GM12878 (cell line): ENCODE measurements at regions not wholly inside any gene's neighbourhood (a gene's known extent, or its start where the extent isn't known, plus 50 kb on each side); places are given as distances from the start of the nearest gene placed in this dataset.

ENCODE experiments used
- ATAC-seq: fragments of 200-7000 bp; cut with Tn5 transposase; 3 replicates; pipeline ENCODE4 v1.9.1; 2020; ENCODE audit warnings: mild to moderate bottlenecking, moderate library complexity
- BruUV-seq: library from RNA; stranded (reverse); fragments of 400-500 nt; replicated peaks from 2 replicates; lab custom pipeline; 2021; lab: Mats Ljungman, UMichigan
- CTCF ChIA-PET: fragments of 300-600 bp; sonication (Branson Sonifier 250); formaldehyde crosslinking; extraction: SDS; loops from one replicate; lab custom pipeline; 2021; ENCODE audit warnings: inconsistent platforms; lab: Yijun Ruan, JAX
- POLR2A ChIA-PET: fragments of 350-600 bp; formaldehyde crosslinking; extraction: SDS; loops from one replicate; lab custom pipeline; 2021; ENCODE audit warnings: inconsistent platforms; lab: Charles Lee
- RAD21 ChIA-PET: fragments of 300-600 bp; sonication (Branson Sonifier 250); formaldehyde crosslinking; loops from one replicate; lab custom pipeline; 2023; ENCODE audit warnings: antibody characterized with exemption; ENCODE audit not compliant: unreplicated experiment; lab: Charles Lee
- SMC1A ChIA-PET: fragments of 300-600 bp; sonication (Branson Sonifier 250); formaldehyde crosslinking; loops from one replicate; lab custom pipeline; 2023; ENCODE audit not compliant: unreplicated experiment, uncharacterized antibody; lab: Charles Lee
- DNase-seq: peaks from one replicate; pipeline ENCODE4 v3.0.0-alpha.2; 2011; ENCODE audit warnings: low read depth, low spot score
- FAIRE-seq: peaks from 3 replicates; lab custom pipeline; 2011; peaks lifted over from hg19 to GRCh38; lab: Jason Lieb, UNC
- H2AFZ ChIP-seq: 2 replicates; pipeline ENCODE4 v1.6.0; 2011; ENCODE audit warnings: low read depth, low read length, control low read depth; ENCODE audit not compliant: control insufficient read depth
- H3K27ac ChIP-seq: 2 replicates; pipeline ENCODE4 v1.5.1; 2011; ENCODE audit warnings: control low read depth; ENCODE audit not compliant: control insufficient read depth, insufficient read depth
- H3K27me3 ChIP-seq, 2 experiments: replicated peaks in 1 of 2; 2 replicates each; pipeline versions ENCODE4 v1.6.0 to v1.6.1; 2011; ENCODE audit warnings: low read length in 1 of 2; ENCODE audit not compliant: control insufficient read depth in 2 of 2, insufficient read depth in 2 of 2
- H3K36me3 ChIP-seq, 2 experiments: 2 replicates each; pipeline ENCODE4 v1.5.1; 2011; ENCODE audit warnings: low read length in 1 of 2; ENCODE audit not compliant: control insufficient read depth in 2 of 2, insufficient read depth in 2 of 2
- H3K4me1 ChIP-seq: 2 replicates; pipeline ENCODE4 v1.6.1; 2011; ENCODE audit warnings: mild to moderate bottlenecking, low read length, moderate library complexity, mixed read lengths; ENCODE audit not compliant: control insufficient read depth, insufficient read depth
- H3K4me2 ChIP-seq: 2 replicates; pipeline ENCODE4 v1.6.0; 2011; ENCODE audit warnings: control low read depth; ENCODE audit not compliant: control insufficient read depth, insufficient read depth
- H3K4me3 ChIP-seq: fragments of 200-600 bp; sonication (generic); 2 replicates; pipeline ENCODE4 v1.5.1; 2016
- H3K79me2 ChIP-seq: 2 replicates; pipeline ENCODE4 v1.6.0; 2011; ENCODE audit warnings: low read length; ENCODE audit not compliant: control insufficient read depth, insufficient read depth
- H3K9ac ChIP-seq: 2 replicates; pipeline ENCODE4 v1.8.0; 2011; ENCODE audit warnings: low read length, control low read depth, mixed read lengths; ENCODE audit not compliant: control insufficient read depth, insufficient read depth
- H3K9me3 ChIP-seq: replicated peaks from 3 replicates; pipeline ENCODE4 v1.5.1; 2011; ENCODE audit warnings: mild to moderate bottlenecking, low read length; ENCODE audit not compliant: control insufficient read depth, insufficient read depth
- H4K20me1 ChIP-seq: 2 replicates; pipeline ENCODE4 v1.6.0; 2011; ENCODE audit not compliant: control insufficient read depth, insufficient read depth
- ATF3 ChIP-seq: IDR thresholded peaks from 2 replicates; pipeline ENCODE4 v1.6.1; 2011; ENCODE audit warnings: low read depth, mild to moderate bottlenecking, low read length, moderate library complexity, borderline replicate concordance; ENCODE audit errors: extremely low read depth
- CBX3 ChIP-seq: fragments of 200-600 bp; sonication (generic); IDR thresholded peaks from 2 replicates; pipeline ENCODE4 v1.6.1; 2016; ENCODE audit warnings: low read depth, borderline replicate concordance
- CBX5 ChIP-seq: sonication (generic); IDR thresholded peaks from 2 replicates; pipeline ENCODE4 v1.6.1; 2016; ENCODE audit warnings: low read depth, moderate library complexity, mild to moderate bottlenecking, inconsistent platforms
- CEBPZ ChIP-seq: fragments of 150-350 bp; IDR thresholded peaks from 2 replicates; pipeline ENCODE4 v1.6.1; 2016; ENCODE audit warnings: low read depth, low read length
- CREB1 ChIP-seq: IDR thresholded peaks from 2 replicates; pipeline ENCODE4 v1.6.1; 2012; ENCODE audit warnings: low read depth, mild to moderate bottlenecking, inconsistent platforms
- ESRRA ChIP-seq: IDR thresholded peaks from 2 replicates; pipeline ENCODE4 v1.6.1; 2012; ENCODE audit warnings: mild to moderate bottlenecking, low read length, improper control_type of control experiment
- MAX ChIP-seq: IDR thresholded peaks from 2 replicates; pipeline ENCODE4 v1.6.1; 2012; ENCODE audit warnings: low read depth, low read length, improper control_type of control experiment
- NBN ChIP-seq: fragments of 450-650 bp; IDR thresholded peaks from 2 replicates; pipeline ENCODE4 v1.6.1; 2016
- NFYB ChIP-seq: IDR thresholded peaks from 2 replicates; pipeline ENCODE4 v1.6.1; 2011; ENCODE audit warnings: low read depth, mild to moderate bottlenecking, low read length, improper control_type of control experiment, moderate library complexity; ENCODE audit not compliant: insufficient read depth
- RCOR1 ChIP-seq: conservative IDR thresholded peaks from 2 replicates; pipeline ENCODE4 v1.6.1; 2012; ENCODE audit warnings: low read depth, low read length, improper control_type of control experiment
- RELA ChIP-seq: fragments of 450-650 bp; IDR thresholded peaks from 2 replicates; pipeline ENCODE4 v1.8.0; 2014; ENCODE audit warnings: borderline replicate concordance; ENCODE audit not compliant: partially characterized antibody
- REST ChIP-seq: IDR thresholded peaks from 2 replicates; pipeline ENCODE4 v1.6.1; 2012; ENCODE audit warnings: mild to moderate bottlenecking, low read depth, low read length
- TCF3 ChIP-seq: IDR thresholded peaks from 2 replicates; pipeline ENCODE4 v1.6.1; 2012; ENCODE audit warnings: low read depth, mild to moderate bottlenecking, low read length, borderline replicate concordance; ENCODE audit not compliant: insufficient read depth
- YY1 ChIP-seq: IDR thresholded peaks from 2 replicates; pipeline ENCODE4 v1.6.1; 2011; ENCODE audit warnings: low read depth, mild to moderate bottlenecking, low read length
- ZBTB11 ChIP-seq: fragments of 450-650 bp; formaldehyde crosslinking; IDR thresholded peaks from 2 replicates; pipeline ENCODE4 v1.5.0; 2022; ENCODE audit warnings: mild to moderate bottlenecking, missing genetic modification characterization
- WGBS: methylation state at CpG from one replicate; pipeline ENCODE4 v1.1.6; 2016; ENCODE audit warnings: low lambda C conversion rate; ENCODE audit not compliant: insufficient replicate concordance, insufficient coverage; ENCODE audit errors: missing lambda C conversion rate; 5-methylcytosine and 5-hydroxymethylcytosine counted together
- in situ Hi-C: fragments of 300-500 bp; cut with MboI; formaldehyde crosslinking; loops from 9 replicates; pipeline ENCODE4 v1.14.3; 2018; ENCODE audit warnings: mixed read lengths
- intact Hi-C: fragments of 100-400 bp; cut with micrococcal nuclease; formaldehyde crosslinking; loops from one replicate; pipeline ENCODE4 v1.14.2; 2022; ENCODE audit not compliant: unreplicated experiment

- DNase-seq = no peak
- H3K9ac ChIP-seq = no peak overlapping the region
- ChIA-PET RAD21 (no interaction called here), POLR2A (no interaction called here), CTCF (no interaction called here), SMC1A (no interaction called here)
- H3K9me3 ChIP-seq = no peaks in the 10 kb centered on the region
- no peak overlapping the region for H3K4me3 ChIP-seq
- H4K20me1 ChIP-seq = no peaks in the 10 kb centered on the region
- no TSS peak for BruUV-seq
- WGBS = 75% methylated on average over 9 of the region's 9 CpGs
- no peaks in the 10 kb centered on the region for H3K79me2 ChIP-seq
- H3K27me3 ChIP-seq = no peaks in the 10 kb centered on the region; a peak in 1 of 4 replicates
- H3K27ac ChIP-seq = no peak overlapping the region
- H3K4me2 ChIP-seq = no peak overlapping the region
- no peak for ATAC-seq
- no peak for FAIRE-seq
- intact Hi-C loops = no loop called here
- no peaks in the 10 kb centered on the region for H3K4me1 ChIP-seq
- no peaks in the 10 kb centered on the region for H3K36me3 ChIP-seq
- no peak overlapping the region for H2AFZ ChIP-seq
- in situ Hi-C loops = no loop called here
- TF ChIP-seq TCF3 (no peak), CBX3 (no peak), REST (no peak), MAX (no peak), RCOR1 (no peak), YY1 (no peak), RELA (no peak), CBX5 (no peak), ESRRA (no peak), CEBPZ (no peak), NFYB (no peak), CREB1 (no peak), NBN (no peak), ZBTB11 (no peak), ATF3 (no peak)
Observed at GRCh38 chr10:118920206-118920605, 109.3 kb upstream of the NANOS1 start.
